ENCODE measurements at regions not wholly inside any gene's neighbourhood (a gene's known extent, or its start where the extent isn't known, plus 50 kb on each side); places are given as distances from the start of the nearest gene placed in this dataset.

GRCh38 chr1:70688580-70688979 is 277.5 kb downstream of the CTH start:
- intact Hi-C loops (cut with DNase I; ENCODE audit: low total_unique reads) = loop anchor here (10.0 kb wide), 1 partner anchor 356 kb away; the partner anchor contains the start of gene PTGER3
- WGBS, 2 donors = 76 to 81% methylated on average over 1 of the region's 1 CpG

GRCh38 chr1:70706381-70707037 is 295.4 kb downstream of the CTH start:
- H3K27me3 ChIP-seq = no peaks in the 10 kb centered on the region
- intact Hi-C loops (cut with DNase I; ENCODE audit: low total_unique reads) = no loop called here
- H3K27ac ChIP-seq = peak overlapping the region; percentile 17 to 36
- no peaks in the 10 kb centered on the region for H3K9me3 ChIP-seq
- no peaks in the 10 kb centered on the region for H3K4me1 ChIP-seq
- H3K4me3 ChIP-seq = peak overlapping the region; percentile 50 to 59
- no peaks in the 10 kb centered on the region for H3K36me3 ChIP-seq (ENCODE audit: low read depth, missing control alignments)
- peak; percentile 63 for DNase-seq
- 11 to 19% methylated on average over 31 to 33 of the region's 33 CpGs for WGBS, 2 donors
- TF ChIP-seq CTCF (IDR thresholded peaks at IDR 0.05) (no peak), POLR2A (IDR thresholded peaks at IDR 0.05) (no peak)

More at GRCh38 chr1:70688580-70688979, 277.5 kb downstream of the CTH start:
- Histone ChIP-seq H3K36me3 (ENCODE audit: low read depth, missing control alignments) (no peaks in the 10 kb centered on the region), H3K9me3 (no peaks in the 10 kb centered on the region), H3K4me1 (no peaks in the 10 kb centered on the region), H3K4me3 (no peak overlapping the region), H3K27me3 (no peaks in the 10 kb centered on the region), H3K27ac (no peak overlapping the region)
- no peak for DNase-seq
- TF ChIP-seq POLR2A (IDR thresholded peaks at IDR 0.05) (no peak), CTCF (IDR thresholded peaks at IDR 0.05) (no peak)

GRCh38 chr1:70707214-70707613 is 296.1 kb downstream of the CTH start:
- H3K4me3 ChIP-seq = peak overlapping the region in 1 of 2 donors; percentile 59
- intact Hi-C loops (cut with DNase I; ENCODE audit: low total_unique reads) = no loop called here
- H3K27ac ChIP-seq = no peak overlapping the region

GRCh38 chr1:70714149-70714548 is 303.1 kb downstream of the CTH start:
- TF ChIP-seq POLR2A (IDR thresholded peaks at IDR 0.05) (no peak), CTCF (IDR thresholded peaks at IDR 0.05) (no peak)
- DNase-seq = no peak
- no peaks in the 10 kb centered on the region for H3K36me3 ChIP-seq (ENCODE audit: low read depth, missing control alignments)
- no peak overlapping the region for H3K27ac ChIP-seq
- H3K4me3 ChIP-seq = no peak overlapping the region
- no peaks in the 10 kb centered on the region for H3K9me3 ChIP-seq
- WGBS, 2 donors = 80 to 82% methylated on average over 2 of the region's 2 CpGs
- intact Hi-C loops (cut with DNase I; ENCODE audit: low total_unique reads) = no loop called here
- H3K27me3 ChIP-seq = no peaks in the 10 kb centered on the region
- H3K4me1 ChIP-seq = no peaks in the 10 kb centered on the region

More at GRCh38 chr1:70707214-70707613, 296.1 kb downstream of the CTH start:
- Histone ChIP-seq H3K4me1 (no peaks in the 10 kb centered on the region), H3K9me3 (no peaks in the 10 kb centered on the region), H3K27me3 (no peaks in the 10 kb centered on the region), H3K36me3 (ENCODE audit: low read depth, missing control alignments) (no peaks in the 10 kb centered on the region)
- DNase-seq = no peak
- no peak for TF ChIP-seq POLR2A (IDR thresholded peaks at IDR 0.05)
- TF ChIP-seq CTCF (IDR thresholded peaks at IDR 0.05) = no peak

DNA sequence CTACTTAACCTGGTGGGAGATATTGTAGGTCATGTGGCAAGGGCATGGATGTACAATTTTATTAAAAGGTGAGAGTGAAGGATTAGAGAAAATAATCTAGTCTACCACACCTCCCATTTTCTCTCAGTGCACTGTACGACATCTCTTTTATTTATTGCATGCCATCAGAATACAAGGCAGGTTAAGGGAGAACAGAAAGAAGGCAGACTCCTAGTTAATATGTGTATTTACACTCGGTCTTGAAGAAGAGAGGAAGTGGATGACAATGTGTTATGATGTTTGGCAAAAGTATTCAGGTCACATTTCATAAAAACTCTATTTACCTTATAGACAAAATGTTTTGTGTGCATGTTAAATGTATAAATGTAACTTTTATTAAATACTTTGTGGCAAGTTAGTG is 306.1 kb downstream of the CTH start:
- TF ChIP-seq CTCF (IDR thresholded peaks at IDR 0.05) (no peak), POLR2A (IDR thresholded peaks at IDR 0.05) (no peak)
- H3K4me1 ChIP-seq = no peaks in the 10 kb centered on the region
- H3K9me3 ChIP-seq = no peaks in the 10 kb centered on the region
- 83 to 88% methylated on average over 2 of the region's 2 CpGs for WGBS, 2 donors
- no peak overlapping the region for H3K4me3 ChIP-seq
- no peak overlapping the region for H3K27ac ChIP-seq
- intact Hi-C loops (cut with DNase I; ENCODE audit: low total_unique reads) = no loop called here
- H3K27me3 ChIP-seq = no peaks in the 10 kb centered on the region
- H3K36me3 ChIP-seq (ENCODE audit: low read depth, missing control alignments) = no peaks in the 10 kb centered on the region
- DNase-seq = no peak
